Ishikawa (cell line): ENCODE measurements at regions not wholly inside any gene's neighbourhood (a gene's known extent, or its start where the extent isn't known, plus 50 kb on each side); places are given as distances from the start of the nearest gene placed in this dataset.

Experiments used
- CEBPB ChIP-seq: IDR thresholded peaks from 2 replicates; pipeline ENCODE4 v1.6.1; 2012
- CREB1 ChIP-seq: IDR thresholded peaks from 2 replicates; pipeline ENCODE4 v1.6.1; 2012; ENCODE audit warnings: low read depth
- EGR1 ChIP-seq: IDR thresholded peaks from 2 replicates; pipeline ENCODE4 v1.6.1; 2012
- EP300 ChIP-seq: IDR thresholded peaks from 2 replicates; pipeline ENCODE4 v1.6.1; 2012; ENCODE audit warnings: borderline replicate concordance
- FOXM1 ChIP-seq: IDR thresholded peaks from 2 replicates; pipeline ENCODE4 v1.6.1; 2012; ENCODE audit warnings: low read depth, borderline replicate concordance
- NFIC ChIP-seq: IDR thresholded peaks from 2 replicates; pipeline ENCODE4 v1.6.1; 2012
- RAD21 ChIP-seq: IDR thresholded peaks from 2 replicates; pipeline ENCODE4 v1.6.1; 2012; ENCODE audit warnings: low read depth
- TAF1 ChIP-seq: IDR thresholded peaks from 2 replicates; pipeline ENCODE4 v1.6.1; 2012; ENCODE audit warnings: low read depth, mild to moderate bottlenecking
- TEAD4 ChIP-seq: IDR thresholded peaks from 2 replicates; pipeline ENCODE4 v1.6.1; 2012
- YY1 ChIP-seq: IDR thresholded peaks from 2 replicates; pipeline ENCODE4 v1.6.1; 2012; ENCODE audit warnings: low read depth
- TF ChIP-seq, protein P1 (sequence below): IDR thresholded peaks from 2 replicates; pipeline ENCODE4 v1.6.1; 2012; ENCODE audit warnings: low read depth, mild to moderate bottlenecking
- TF ChIP-seq, protein P2 (sequence below): IDR thresholded peaks from 2 replicates; pipeline ENCODE4 v1.6.1; 2012
- TF ChIP-seq, protein P3 (sequence below): IDR thresholded peaks from 2 replicates; pipeline ENCODE4 v1.6.1; 2012

DNA sequence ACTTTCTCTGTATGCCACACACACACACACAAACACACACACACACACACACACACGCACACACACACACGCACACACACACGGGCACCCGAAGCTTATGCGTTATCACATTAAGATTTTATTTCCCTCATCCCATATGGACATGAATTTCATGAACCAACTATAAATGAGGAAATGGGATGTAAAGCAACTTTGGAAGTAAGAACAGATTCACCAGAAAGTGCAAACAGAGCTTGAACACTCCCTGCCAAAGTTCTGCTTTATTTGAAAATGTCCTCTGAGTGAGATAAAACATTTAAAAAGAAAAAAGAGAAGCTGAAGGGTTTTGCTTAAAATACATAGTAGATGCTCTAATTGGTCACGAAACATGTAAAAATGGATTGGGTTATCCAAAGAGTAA is 90.4 kb upstream of the OTX2 start:
- TF ChIP-seq, protein P1, sequence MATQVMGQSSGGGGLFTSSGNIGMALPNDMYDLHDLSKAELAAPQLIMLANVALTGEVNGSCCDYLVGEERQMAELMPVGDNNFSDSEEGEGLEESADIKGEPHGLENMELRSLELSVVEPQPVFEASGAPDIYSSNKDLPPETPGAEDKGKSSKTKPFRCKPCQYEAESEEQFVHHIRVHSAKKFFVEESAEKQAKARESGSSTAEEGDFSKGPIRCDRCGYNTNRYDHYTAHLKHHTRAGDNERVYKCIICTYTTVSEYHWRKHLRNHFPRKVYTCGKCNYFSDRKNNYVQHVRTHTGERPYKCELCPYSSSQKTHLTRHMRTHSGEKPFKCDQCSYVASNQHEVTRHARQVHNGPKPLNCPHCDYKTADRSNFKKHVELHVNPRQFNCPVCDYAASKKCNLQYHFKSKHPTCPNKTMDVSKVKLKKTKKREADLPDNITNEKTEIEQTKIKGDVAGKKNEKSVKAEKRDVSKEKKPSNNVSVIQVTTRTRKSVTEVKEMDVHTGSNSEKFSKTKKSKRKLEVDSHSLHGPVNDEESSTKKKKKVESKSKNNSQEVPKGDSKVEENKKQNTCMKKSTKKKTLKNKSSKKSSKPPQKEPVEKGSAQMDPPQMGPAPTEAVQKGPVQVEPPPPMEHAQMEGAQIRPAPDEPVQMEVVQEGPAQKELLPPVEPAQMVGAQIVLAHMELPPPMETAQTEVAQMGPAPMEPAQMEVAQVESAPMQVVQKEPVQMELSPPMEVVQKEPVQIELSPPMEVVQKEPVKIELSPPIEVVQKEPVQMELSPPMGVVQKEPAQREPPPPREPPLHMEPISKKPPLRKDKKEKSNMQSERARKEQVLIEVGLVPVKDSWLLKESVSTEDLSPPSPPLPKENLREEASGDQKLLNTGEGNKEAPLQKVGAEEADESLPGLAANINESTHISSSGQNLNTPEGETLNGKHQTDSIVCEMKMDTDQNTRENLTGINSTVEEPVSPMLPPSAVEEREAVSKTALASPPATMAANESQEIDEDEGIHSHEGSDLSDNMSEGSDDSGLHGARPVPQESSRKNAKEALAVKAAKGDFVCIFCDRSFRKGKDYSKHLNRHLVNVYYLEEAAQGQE = no peak
- TF ChIP-seq RAD21 (no peak), CREB1 (no peak), TEAD4 (no peak), EP300 (no peak), TAF1 (no peak), EGR1 (no peak), CEBPB (no peak), NFIC (no peak), YY1 (no peak), FOXM1 (no peak)
- TF ChIP-seq, protein P2, sequence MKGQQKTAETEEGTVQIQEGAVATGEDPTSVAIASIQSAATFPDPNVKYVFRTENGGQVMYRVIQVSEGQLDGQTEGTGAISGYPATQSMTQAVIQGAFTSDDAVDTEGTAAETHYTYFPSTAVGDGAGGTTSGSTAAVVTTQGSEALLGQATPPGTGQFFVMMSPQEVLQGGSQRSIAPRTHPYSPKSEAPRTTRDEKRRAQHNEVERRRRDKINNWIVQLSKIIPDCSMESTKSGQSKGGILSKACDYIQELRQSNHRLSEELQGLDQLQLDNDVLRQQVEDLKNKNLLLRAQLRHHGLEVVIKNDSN = no peak
- TF ChIP-seq, protein P3, sequence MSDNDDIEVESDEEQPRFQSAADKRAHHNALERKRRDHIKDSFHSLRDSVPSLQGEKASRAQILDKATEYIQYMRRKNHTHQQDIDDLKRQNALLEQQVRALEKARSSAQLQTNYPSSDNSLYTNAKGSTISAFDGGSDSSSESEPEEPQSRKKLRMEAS = no peak
